ENCODE measurements at regions not wholly inside any gene's neighbourhood (a gene's known extent, or its start where the extent isn't known, plus 50 kb on each side); places are given as distances from the start of the nearest gene placed in this dataset.

DNA sequence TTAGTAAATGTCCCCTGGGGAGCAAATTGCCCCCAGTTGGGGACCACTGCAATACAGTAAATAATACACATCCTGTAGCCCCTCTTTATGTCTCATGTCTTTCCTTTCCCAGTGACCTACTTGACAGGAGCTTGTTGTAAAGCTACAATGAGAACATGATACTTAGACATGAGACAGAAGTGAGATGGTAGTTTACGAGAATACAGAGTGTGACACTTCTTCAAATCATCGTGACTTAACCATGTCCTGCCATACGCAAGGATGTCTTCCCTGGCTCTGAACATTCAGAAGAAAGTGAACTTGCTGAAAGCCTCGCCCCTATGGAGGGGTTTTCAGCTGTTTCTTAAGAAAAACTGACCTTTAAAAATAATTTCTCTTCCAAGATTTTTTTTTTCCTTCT lies 101.0 kb upstream of the SPACA1 start:
- Mint-ChIP-seq H3K36me3 (ENCODE audit: insufficient read depth) (no peaks in the 10 kb centered on the region), H3K4me3 (ENCODE audit: low read depth) (no peak overlapping the region), H3K27me3 (no peaks in the 10 kb centered on the region), H3K27ac (no peak overlapping the region), H3K4me1 (ENCODE audit: low read depth) (peaks cover 27% of the 10 kb centered on the region), H3K9me3 (ENCODE audit: low read depth) (no peaks in the 10 kb centered on the region)
- TF ChIP-seq, protein P1, sequence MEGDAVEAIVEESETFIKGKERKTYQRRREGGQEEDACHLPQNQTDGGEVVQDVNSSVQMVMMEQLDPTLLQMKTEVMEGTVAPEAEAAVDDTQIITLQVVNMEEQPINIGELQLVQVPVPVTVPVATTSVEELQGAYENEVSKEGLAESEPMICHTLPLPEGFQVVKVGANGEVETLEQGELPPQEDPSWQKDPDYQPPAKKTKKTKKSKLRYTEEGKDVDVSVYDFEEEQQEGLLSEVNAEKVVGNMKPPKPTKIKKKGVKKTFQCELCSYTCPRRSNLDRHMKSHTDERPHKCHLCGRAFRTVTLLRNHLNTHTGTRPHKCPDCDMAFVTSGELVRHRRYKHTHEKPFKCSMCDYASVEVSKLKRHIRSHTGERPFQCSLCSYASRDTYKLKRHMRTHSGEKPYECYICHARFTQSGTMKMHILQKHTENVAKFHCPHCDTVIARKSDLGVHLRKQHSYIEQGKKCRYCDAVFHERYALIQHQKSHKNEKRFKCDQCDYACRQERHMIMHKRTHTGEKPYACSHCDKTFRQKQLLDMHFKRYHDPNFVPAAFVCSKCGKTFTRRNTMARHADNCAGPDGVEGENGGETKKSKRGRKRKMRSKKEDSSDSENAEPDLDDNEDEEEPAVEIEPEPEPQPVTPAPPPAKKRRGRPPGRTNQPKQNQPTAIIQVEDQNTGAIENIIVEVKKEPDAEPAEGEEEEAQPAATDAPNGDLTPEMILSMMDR (IDR thresholded peaks at IDR 0.05; ENCODE audit: unreplicated experiment): no peak
- no peak for DNase-seq (ENCODE audit: low spot score, unreplicated experiment)

DNA sequence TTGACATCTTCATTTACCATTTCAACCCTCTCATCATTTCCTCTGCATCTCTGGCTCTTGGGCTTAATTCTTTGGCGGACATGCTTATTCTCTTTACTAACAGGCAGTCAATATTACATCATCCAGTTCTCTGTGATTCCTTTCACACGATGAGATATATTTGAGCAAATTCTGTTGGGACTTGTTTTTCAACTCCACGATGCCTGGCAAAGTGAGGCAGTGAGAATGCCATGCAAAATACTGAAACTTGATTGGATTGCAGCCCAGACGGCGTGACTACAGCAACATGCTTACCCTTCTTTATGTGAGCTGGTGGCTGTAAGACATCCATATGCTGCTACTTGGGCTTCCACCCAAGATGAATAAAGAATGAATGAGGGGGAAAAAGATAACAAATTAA lies 101.7 kb upstream of the SPACA1 start:
- no peaks in the 10 kb centered on the region for H3K27me3 Mint-ChIP-seq
- TF ChIP-seq, protein P1 (IDR thresholded peaks at IDR 0.05; ENCODE audit: unreplicated experiment): no peak
- no peak for DNase-seq (ENCODE audit: low spot score, unreplicated experiment)
- H3K9me3 Mint-ChIP-seq (ENCODE audit: low read depth): no peaks in the 10 kb centered on the region
- peaks cover 25% of the 10 kb centered on the region for H3K4me1 Mint-ChIP-seq (ENCODE audit: low read depth)
- no peak overlapping the region for H3K4me3 Mint-ChIP-seq (ENCODE audit: low read depth)
- H3K36me3 Mint-ChIP-seq (ENCODE audit: insufficient read depth): no peaks in the 10 kb centered on the region
- no peak overlapping the region for H3K27ac Mint-ChIP-seq

DNA sequence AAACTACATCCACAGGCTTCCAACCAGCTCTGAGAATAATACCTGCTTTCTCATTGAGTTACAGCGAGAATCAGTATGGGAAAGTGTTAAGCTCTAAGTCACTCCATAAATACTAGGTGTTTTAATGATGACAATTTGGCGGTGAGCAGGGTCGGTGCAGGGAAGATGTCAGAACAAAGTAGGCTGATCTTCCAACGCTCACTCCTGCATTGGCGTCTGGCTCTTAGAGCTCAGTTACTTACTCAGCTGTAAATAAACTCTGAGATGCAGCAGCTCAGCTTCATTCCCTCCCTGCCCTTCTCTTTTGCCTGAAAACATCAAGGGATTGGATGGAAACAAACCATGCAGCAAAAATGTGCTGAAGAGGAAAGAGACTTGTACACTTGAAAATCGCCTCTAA lies 102.5 kb upstream of the SPACA1 start:
- TF ChIP-seq, protein P1 (IDR thresholded peaks at IDR 0.05; ENCODE audit: unreplicated experiment): no peak
- Mint-ChIP-seq H3K9me3 (ENCODE audit: low read depth) (no peaks in the 10 kb centered on the region), H3K4me3 (ENCODE audit: low read depth) (no peak overlapping the region), H3K4me1 (ENCODE audit: low read depth) (peaks cover 25% of the 10 kb centered on the region), H3K27me3 (no peaks in the 10 kb centered on the region), H3K36me3 (ENCODE audit: insufficient read depth) (no peaks in the 10 kb centered on the region), H3K27ac (no peak overlapping the region)
- no peak for DNase-seq (ENCODE audit: low spot score, unreplicated experiment)

DNA sequence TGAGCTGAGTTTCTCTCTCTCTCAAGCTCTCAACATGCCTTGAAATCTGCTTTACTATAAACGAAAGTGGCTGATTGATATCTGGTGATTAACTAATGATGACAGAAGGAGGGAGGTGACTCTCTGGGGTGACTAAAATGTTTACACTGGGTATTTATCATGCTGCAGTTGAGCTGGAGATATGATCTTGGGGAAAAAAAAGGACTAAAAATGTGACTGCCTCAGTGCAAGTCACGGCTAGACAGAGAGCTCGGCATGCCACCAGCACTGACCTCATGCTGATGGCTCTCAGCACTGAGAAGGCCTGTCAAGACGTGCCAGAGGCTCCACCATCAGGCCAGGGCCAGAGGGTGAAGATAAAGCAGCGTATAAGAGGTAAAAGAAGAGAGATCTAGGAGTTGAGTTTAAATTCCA lies 103.1 kb upstream of the SPACA1 start:
- H3K4me3 Mint-ChIP-seq (ENCODE audit: low read depth): no peak overlapping the region
- H3K27me3 Mint-ChIP-seq: no peaks in the 10 kb centered on the region
- DNase-seq (ENCODE audit: low spot score, unreplicated experiment): no peak
- no peaks in the 10 kb centered on the region for H3K36me3 Mint-ChIP-seq (ENCODE audit: insufficient read depth)
- peaks cover 23% of the 10 kb centered on the region for H3K4me1 Mint-ChIP-seq (ENCODE audit: low read depth)
- H3K9me3 Mint-ChIP-seq (ENCODE audit: low read depth): no peaks in the 10 kb centered on the region
- TF ChIP-seq, protein P1 (IDR thresholded peaks at IDR 0.05; ENCODE audit: unreplicated experiment): no peak
- H3K27ac Mint-ChIP-seq: no peak overlapping the region

DNA sequence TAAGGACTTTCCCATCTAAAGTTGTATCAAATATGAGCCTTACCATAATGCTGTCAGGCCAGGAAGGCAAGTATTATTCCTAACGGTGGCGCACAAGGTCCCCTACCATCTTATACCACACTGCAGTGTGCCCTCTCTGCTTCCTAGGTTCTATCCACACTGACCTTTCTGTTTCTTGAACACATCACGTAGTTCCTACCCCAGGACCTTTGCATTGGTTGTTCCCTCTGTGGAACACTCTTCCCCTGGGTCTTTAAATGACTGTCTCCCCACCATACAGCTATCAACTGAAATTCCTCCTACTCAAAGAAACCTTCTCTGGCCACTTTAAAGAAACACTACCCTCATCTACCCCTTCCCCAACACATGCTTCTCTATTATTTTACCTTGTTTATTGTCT lies 104.5 kb upstream of the SPACA1 start:
- Mint-ChIP-seq H3K36me3 (ENCODE audit: insufficient read depth) (no peaks in the 10 kb centered on the region), H3K27ac (no peak overlapping the region), H3K27me3 (no peaks in the 10 kb centered on the region), H3K4me1 (ENCODE audit: low read depth) (peaks cover 20% of the 10 kb centered on the region), H3K4me3 (ENCODE audit: low read depth) (no peak overlapping the region), H3K9me3 (ENCODE audit: low read depth) (no peaks in the 10 kb centered on the region)
- TF ChIP-seq, protein P1 (IDR thresholded peaks at IDR 0.05; ENCODE audit: unreplicated experiment): no peak
- DNase-seq (ENCODE audit: low spot score, unreplicated experiment): no peak
